Tibial artery (tissue), 4 donors: ENCODE measurements at regions not wholly inside any gene's neighbourhood (a gene's known extent, or its start where the extent isn't known, plus 50 kb on each side); places are given as distances from the start of the nearest gene placed in this dataset.

Experiments
- DNase-seq, 2 donors: peaks; one replicate each; pipeline ENCODE4 v3.0.0-alpha.2; 2019
- H3K27ac ChIP-seq, 2 donors: fragments of 200-600 bp; sonication (generic) in 1 of 2; 1 replicate in 1 of 2; 2 replicates in 1 of 2; pipeline ENCODE4 v1.5.1; 2018 to 2019; ENCODE audit warnings: mild to moderate bottlenecking in 1 of 2
- H3K27me3 ChIP-seq, 2 donors: fragments of 200-600 bp; sonication (generic) in 1 of 2; one replicate each; pipeline versions ENCODE4 v1.5.1 to v1.6.0; 2016 to 2019
- H3K36me3 ChIP-seq, 3 donors: fragments of 200-600 bp; sonication (generic) in 2 of 3; one replicate each; pipeline ENCODE4 v1.5.1; 2016 to 2019; ENCODE audit warnings: mild to moderate bottlenecking in 2 of 3
- H3K4me1 ChIP-seq, 4 donors: fragments of 200-600 bp; sonication (generic) in 2 of 4; 1 replicate in 3 of 4; 2 replicates in 1 of 4; pipeline ENCODE4 v1.5.1; 2016 to 2019
- H3K4me3 ChIP-seq, 2 donors: fragments of 200-600 bp; sonication (generic) in 1 of 2; 1 replicate in 1 of 2; 2 replicates in 1 of 2; pipeline ENCODE4 v1.5.1; 2018 to 2019; ENCODE audit warnings: mild to moderate bottlenecking in 2 of 2
- H3K9me3 ChIP-seq, 3 donors: fragments of 200-600 bp; sonication (generic) in 1 of 3; one replicate each; pipeline ENCODE4 v1.5.1; 2016 to 2019
- intact Hi-C: fragments of 100-400 bp; cut with DNase I; formaldehyde crosslinking; loops from one replicate; pipeline ENCODE4 v1.15.0; 2023; ENCODE audit warnings: low total_unique reads
- TF ChIP-seq, protein P1 (sequence below), 2 experiments: fragments of 200-600 bp in 1 of 2; fragments of 450-650 bp in 1 of 2; IDR thresholded peaks; one replicate each; pipeline ENCODE4 v1.5.1; 2017 to 2019; ENCODE audit warnings: antibody characterized with exemption in 2 of 2, mild to moderate bottlenecking in 1 of 2, moderate library complexity in 1 of 2

DNA sequence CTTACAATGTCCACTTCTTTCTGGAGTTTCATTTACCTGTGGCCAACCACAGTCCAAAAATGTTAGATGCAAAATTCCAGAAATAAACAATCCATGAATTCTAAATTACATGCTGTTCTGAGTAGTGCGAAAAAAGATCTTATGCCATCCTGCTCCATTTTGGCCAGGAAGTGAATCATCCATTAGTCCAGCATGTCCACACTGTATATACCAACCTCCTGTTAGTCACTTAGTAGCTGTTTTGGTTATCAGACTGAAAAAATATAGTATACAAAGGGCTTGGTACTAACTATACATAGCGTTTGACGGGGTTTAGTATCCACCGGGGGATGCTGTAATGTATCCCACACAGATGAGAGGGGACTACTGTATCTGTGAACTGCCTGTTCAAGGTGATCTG, 618.0 kb upstream of the ARGLU1 start:
- H3K36me3 ChIP-seq, result no peaks in the 10 kb centered on the region
- no peak for DNase-seq
- intact Hi-C loops, result no loop called here
- no peaks in the 10 kb centered on the region for H3K27me3 ChIP-seq
- H3K27ac ChIP-seq, result no peak overlapping the region
- H3K4me1 ChIP-seq, result no peaks in the 10 kb centered on the region
- H3K4me3 ChIP-seq, result no peak overlapping the region
- TF ChIP-seq, protein P1, sequence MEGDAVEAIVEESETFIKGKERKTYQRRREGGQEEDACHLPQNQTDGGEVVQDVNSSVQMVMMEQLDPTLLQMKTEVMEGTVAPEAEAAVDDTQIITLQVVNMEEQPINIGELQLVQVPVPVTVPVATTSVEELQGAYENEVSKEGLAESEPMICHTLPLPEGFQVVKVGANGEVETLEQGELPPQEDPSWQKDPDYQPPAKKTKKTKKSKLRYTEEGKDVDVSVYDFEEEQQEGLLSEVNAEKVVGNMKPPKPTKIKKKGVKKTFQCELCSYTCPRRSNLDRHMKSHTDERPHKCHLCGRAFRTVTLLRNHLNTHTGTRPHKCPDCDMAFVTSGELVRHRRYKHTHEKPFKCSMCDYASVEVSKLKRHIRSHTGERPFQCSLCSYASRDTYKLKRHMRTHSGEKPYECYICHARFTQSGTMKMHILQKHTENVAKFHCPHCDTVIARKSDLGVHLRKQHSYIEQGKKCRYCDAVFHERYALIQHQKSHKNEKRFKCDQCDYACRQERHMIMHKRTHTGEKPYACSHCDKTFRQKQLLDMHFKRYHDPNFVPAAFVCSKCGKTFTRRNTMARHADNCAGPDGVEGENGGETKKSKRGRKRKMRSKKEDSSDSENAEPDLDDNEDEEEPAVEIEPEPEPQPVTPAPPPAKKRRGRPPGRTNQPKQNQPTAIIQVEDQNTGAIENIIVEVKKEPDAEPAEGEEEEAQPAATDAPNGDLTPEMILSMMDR (IDR thresholded peaks at IDR 0.05), result no peak
- no peaks in the 10 kb centered on the region for H3K9me3 ChIP-seq

DNA sequence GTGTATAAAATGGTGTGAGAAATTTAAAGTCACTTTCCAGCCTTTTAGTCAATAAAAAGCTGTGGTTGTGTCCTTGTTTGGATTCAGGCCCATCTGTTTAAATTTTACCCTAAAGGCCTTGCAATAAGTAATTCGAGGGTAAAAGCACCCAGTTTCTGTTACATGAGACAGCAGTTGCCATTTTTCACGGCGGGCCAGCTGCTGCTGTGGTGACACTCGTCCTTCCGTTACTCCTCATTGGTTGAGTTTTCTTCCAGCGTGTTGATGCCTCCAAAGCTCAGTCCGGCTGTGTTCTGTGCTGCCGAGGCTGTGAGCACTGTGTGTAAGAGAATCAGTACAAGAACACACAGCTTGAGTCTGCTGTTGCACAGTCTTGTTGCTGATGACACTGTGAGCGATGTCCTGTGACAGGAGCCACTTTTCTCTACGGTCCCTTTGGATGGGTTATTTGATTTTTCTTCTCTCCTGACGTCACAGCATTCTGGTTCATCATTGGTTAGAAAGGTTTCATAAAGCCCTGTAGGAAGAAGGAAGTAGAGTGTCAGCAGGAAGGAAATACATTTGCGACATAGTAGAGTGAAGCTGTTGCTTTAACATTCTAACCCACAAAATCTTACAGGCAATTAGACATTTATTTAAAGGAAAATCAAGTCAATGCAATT, 602.5 kb upstream of the ARGLU1 start:
- Histone ChIP-seq H3K27ac (no peak overlapping the region), H3K4me3 (no peak overlapping the region), H3K27me3 (no peaks in the 10 kb centered on the region), H3K4me1 (no peaks in the 10 kb centered on the region), H3K36me3 (no peaks in the 10 kb centered on the region), H3K9me3 (no peaks in the 10 kb centered on the region)
- intact Hi-C loops, result no loop called here
- no peak for DNase-seq
- TF ChIP-seq, protein P1 (IDR thresholded peaks at IDR 0.05), result no peak

- no peak overlapping the region for H3K4me3 ChIP-seq
- H3K36me3 ChIP-seq, result no peaks in the 10 kb centered on the region
- TF ChIP-seq, protein P1 (IDR thresholded peaks at IDR 0.05), result no peak
- H3K27me3 ChIP-seq, result no peaks in the 10 kb centered on the region
- H3K27ac ChIP-seq, result no peak overlapping the region
- H3K9me3 ChIP-seq, result no peaks in the 10 kb centered on the region
- no peak for DNase-seq
- intact Hi-C loops, result no loop called here
- no peaks in the 10 kb centered on the region for H3K4me1 ChIP-seq
Observed at GRCh38 chr13:107157271-107157670, 589.3 kb upstream of the ARGLU1 start.

DNA sequence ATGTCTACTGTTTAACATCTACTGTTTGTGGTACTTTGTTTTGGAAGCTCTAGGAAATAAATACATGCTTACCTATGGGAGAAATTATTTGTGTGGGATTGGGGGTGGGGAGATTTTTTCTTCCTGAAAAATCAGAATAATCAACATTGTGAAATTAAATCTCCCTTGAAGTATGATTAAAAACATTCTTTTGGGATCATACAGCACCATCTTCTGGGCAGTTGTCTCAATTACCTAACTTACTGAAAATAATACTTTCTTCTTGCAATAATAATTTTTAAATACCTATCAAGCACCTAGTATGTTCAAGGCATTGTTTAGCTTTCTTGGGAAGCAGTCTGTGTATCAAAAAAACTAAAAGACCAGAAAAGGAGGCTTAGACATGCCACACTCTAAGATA, 576.5 kb upstream of the ARGLU1 start:
- TF ChIP-seq, protein P1 (IDR thresholded peaks at IDR 0.05), result peak in 1 of 2 experiments; percentile 18
- H3K4me3 ChIP-seq, result no peak overlapping the region
- H3K27ac ChIP-seq, result no peak overlapping the region
- H3K36me3 ChIP-seq, result no peaks in the 10 kb centered on the region
- peaks cover 0 to 15% (median 6%) of the 10 kb centered on the region in 4 donors for H3K4me1 ChIP-seq
- no peaks in the 10 kb centered on the region for H3K9me3 ChIP-seq
- H3K27me3 ChIP-seq, result no peaks in the 10 kb centered on the region
- DNase-seq, result no peak
- intact Hi-C loops, result no loop called here

DNA sequence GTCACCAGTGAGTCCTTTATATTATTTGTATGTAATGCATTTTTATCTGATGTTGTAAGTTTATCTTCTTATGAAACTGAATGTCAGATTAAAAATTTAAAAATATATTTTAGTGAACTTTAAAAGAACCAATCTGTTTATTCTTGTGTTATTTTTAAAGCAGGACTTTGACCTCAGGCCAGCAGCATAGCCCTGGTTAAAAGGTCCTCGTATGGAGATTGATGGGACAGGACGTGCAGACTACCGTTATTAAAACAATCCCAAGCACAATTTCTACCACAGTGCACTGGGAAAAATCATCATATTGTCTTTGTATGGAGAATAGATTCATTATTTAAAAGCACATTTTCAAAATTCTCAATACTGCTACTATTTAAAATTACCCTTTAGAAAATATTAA, 573.8 kb upstream of the ARGLU1 start:
- Histone ChIP-seq H3K27me3 (no peaks in the 10 kb centered on the region), H3K36me3 (no peaks in the 10 kb centered on the region), H3K4me1 (peaks cover 0 to 29% (median 13%) of the 10 kb centered on the region in 4 donors), H3K4me3 (no peak overlapping the region), H3K9me3 (no peaks in the 10 kb centered on the region), H3K27ac (no peak overlapping the region)
- intact Hi-C loops, result no loop called here
- TF ChIP-seq, protein P1 (IDR thresholded peaks at IDR 0.05), result no peak
- no peak for DNase-seq

DNA sequence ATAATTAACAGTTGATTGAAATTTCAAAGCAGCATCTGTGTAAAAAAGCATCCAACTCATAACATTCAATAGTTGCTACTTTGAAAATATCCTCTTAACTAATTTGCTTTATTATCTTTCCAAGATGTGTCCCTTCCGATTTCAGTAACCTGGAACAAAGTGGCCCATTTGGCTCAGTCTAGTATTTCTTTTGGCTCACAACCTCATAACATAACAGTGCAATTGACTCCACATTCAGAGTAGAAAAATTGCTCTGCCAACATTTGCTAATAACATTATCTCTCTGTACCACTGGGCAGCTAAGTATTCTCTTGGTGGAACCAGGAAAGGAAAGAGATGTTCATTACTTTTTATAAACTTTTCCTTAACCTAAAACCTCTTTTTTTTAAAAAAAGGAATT, 571.1 kb upstream of the ARGLU1 start:
- H3K27me3 ChIP-seq, result no peaks in the 10 kb centered on the region
- H3K9me3 ChIP-seq, result no peaks in the 10 kb centered on the region
- intact Hi-C loops, result no loop called here
- H3K4me3 ChIP-seq, result no peak overlapping the region
- no peak overlapping the region for H3K27ac ChIP-seq
- no peaks in the 10 kb centered on the region for H3K36me3 ChIP-seq
- H3K4me1 ChIP-seq, result peaks cover 0 to 29% (median 13%) of the 10 kb centered on the region in 4 donors
- TF ChIP-seq, protein P1 (IDR thresholded peaks at IDR 0.05), result no peak
- peak in 1 of 2 donors; percentile 34 for DNase-seq
